HepG2 (cell line): ENCODE measurements at regions not wholly inside any gene's neighbourhood (a gene's known extent, or its start where the extent isn't known, plus 50 kb on each side); places are given as distances from the start of the nearest gene placed in this dataset.

Experiments
- ATAC-seq: fragments of 200-7000 bp; cut with Tn5 transposase; 3 replicates; pipeline ENCODE4 v1.9.1; 2020; ENCODE audit warnings: mild to moderate bottlenecking, moderate library complexity
- BruUV-seq: library from RNA; stranded (reverse); fragments of 400-500 nt; replicated peaks from 2 replicates; lab custom pipeline; 2021; lab: Mats Ljungman, UMichigan
- CTCF ChIA-PET: fragments of 300-600 bp; formaldehyde crosslinking; extraction: SDS; loops from one replicate; lab custom pipeline; 2021; ENCODE audit warnings: low total read pairs, inconsistent platforms, low intra/inter-chr PET ratio; lab: Yijun Ruan, JAX
- POLR2A ChIA-PET: fragments of 350-600 bp; sonication (Branson Sonifier 250); formaldehyde crosslinking; loops from one replicate; lab custom pipeline; 2020; ENCODE audit warnings: antibody characterized with exemption, inconsistent platforms; lab: Yijun Ruan, JAX
- DNase-seq: peaks from one replicate; pipeline ENCODE4 v3.0.0-alpha.2; 2015; ENCODE audit warnings: low spot score
- FAIRE-seq: peaks from 3 replicates; lab custom pipeline; 2011; peaks lifted over from hg19 to GRCh38; lab: Jason Lieb, UNC
- H2AFZ ChIP-seq: one replicate; pipeline ENCODE4 v1.6.1; 2011; ENCODE audit warnings: low read length, inconsistent platforms
- H3K27ac ChIP-seq: fragments of 300-600 bp; 3 replicates; pipeline ENCODE4 v1.8.0; 2011; ENCODE audit warnings: mixed run types, mild to moderate bottlenecking, mixed read lengths, low read length, inconsistent platforms; ENCODE audit not compliant: insufficient read depth; ENCODE audit errors: extremely low read length
- H3K27me3 ChIP-seq, 2 experiments: fragments of 200-600 bp in 1 of 2; 2 replicates in 1 of 2; 3 replicates in 1 of 2; pipeline versions ENCODE4 v1.6.0 to v1.8.0; 2011; ENCODE audit warnings: low read length in 2 of 2, mild to moderate bottlenecking in 2 of 2, moderate library complexity in 2 of 2, inconsistent platforms in 1 of 2; ENCODE audit not compliant: insufficient read depth in 2 of 2, control insufficient read depth in 1 of 2
- H3K36me3 ChIP-seq, 2 experiments: fragments of 200-600 bp in 1 of 2; replicated peaks in 1 of 2; 2 replicates in 1 of 2; 3 replicates in 1 of 2; pipeline versions ENCODE4 v1.5.1 to v1.8.0; 2011; ENCODE audit warnings: low read length in 2 of 2, inconsistent platforms in 1 of 2; ENCODE audit not compliant: insufficient read depth in 2 of 2, control insufficient read depth in 1 of 2
- H3K4me1 ChIP-seq: 2 replicates; pipeline ENCODE4 v1.5.1; 2012; ENCODE audit warnings: low read length, inconsistent platforms; ENCODE audit not compliant: insufficient read depth
- H3K4me2 ChIP-seq: 2 replicates; pipeline ENCODE4 v1.6.0; 2011; ENCODE audit warnings: low read depth, low read length, inconsistent platforms
- H3K4me3 ChIP-seq, 3 experiments: fragments of 200-600 bp in 1 of 3; sonication (generic), shearing (Covaris generic) in 1 of 3; replicated peaks in 1 of 3; 2 replicates each; pipeline ENCODE4 v1.5.1; 2011 to 2016; ENCODE audit warnings: low read length in 3 of 3, inconsistent platforms in 2 of 3, low read depth in 2 of 3, mild to moderate bottlenecking in 2 of 3, control low read depth in 1 of 3, mixed read lengths in 1 of 3; ENCODE audit not compliant: insufficient read depth in 1 of 3
- H3K79me2 ChIP-seq: one replicate; pipeline ENCODE4 v1.6.1; 2011; ENCODE audit warnings: low read length, inconsistent platforms; ENCODE audit not compliant: insufficient read depth
- H3K9ac ChIP-seq: 2 replicates; pipeline ENCODE4 v1.6.0; 2011; ENCODE audit warnings: mild to moderate bottlenecking, low read depth, low read length, inconsistent platforms; ENCODE audit not compliant: insufficient read depth
- H3K9me3 ChIP-seq: 2 replicates; pipeline ENCODE4 v1.5.1; 2012; ENCODE audit warnings: mild to moderate bottlenecking, low read length
- H4K20me1 ChIP-seq: 2 replicates; pipeline ENCODE4 v1.6.0; 2011; ENCODE audit warnings: inconsistent platforms, mild to moderate bottlenecking, low read length, moderate library complexity; ENCODE audit not compliant: insufficient read depth
- ARNTL ChIP-seq: sonication (generic); formaldehyde crosslinking; IDR thresholded peaks from 2 replicates; pipeline ENCODE4 v1.4.0; 2020; ENCODE audit warnings: mild to moderate bottlenecking, missing genetic modification reagents
- EED ChIP-seq: sonication (generic); formaldehyde crosslinking; IDR thresholded peaks from 2 replicates; pipeline ENCODE4 v1.5.0; 2020; ENCODE audit warnings: mild to moderate bottlenecking, missing genetic modification reagents
- FOXK2 ChIP-seq: fragments of 450-650 bp; IDR thresholded peaks from 2 replicates; pipeline ENCODE4 v1.6.1; 2016
- KMT2A ChIP-seq: sonication (generic); formaldehyde crosslinking; IDR thresholded peaks from 2 replicates; pipeline ENCODE4 v1.4.0; 2020; ENCODE audit warnings: missing genetic modification reagents
- PAWR ChIP-seq: sonication (generic); formaldehyde crosslinking; IDR thresholded peaks from 2 replicates; pipeline ENCODE4 v1.4.0; 2020; ENCODE audit warnings: missing genetic modification reagents, mild to moderate bottlenecking, borderline replicate concordance
- PAXIP1 ChIP-seq: sonication (generic); formaldehyde crosslinking; conservative IDR thresholded peaks from 2 replicates; pipeline ENCODE4 v1.4.0; 2020; ENCODE audit warnings: mild to moderate bottlenecking, missing genetic modification reagents, moderate library complexity
- RBM22 ChIP-seq: fragments of 200-400 bp; formaldehyde crosslinking; optimal IDR thresholded peaks from 2 replicates; pipeline ENCODE3; 2017; ENCODE audit warnings: mild to moderate bottlenecking, low read length, moderate library complexity
- SOX5 ChIP-seq: IDR thresholded peaks from 2 replicates; pipeline ENCODE4 v1.6.1; 2016; ENCODE audit warnings: borderline replicate concordance
- SYNCRIP ChIP-seq: fragments of 200-400 bp; formaldehyde crosslinking; IDR thresholded peaks from 2 replicates; pipeline ENCODE4 v1.6.1; 2018; ENCODE audit warnings: mild to moderate bottlenecking, low read depth, low read length; ENCODE audit not compliant: insufficient read depth
- THAP8 ChIP-seq: sonication (generic); formaldehyde crosslinking; IDR thresholded peaks from 2 replicates; pipeline ENCODE4 v1.5.1; 2020; ENCODE audit warnings: missing genetic modification reagents, mild to moderate bottlenecking, borderline replicate concordance
- ZFYVE20 ChIP-seq: sonication (generic); formaldehyde crosslinking; IDR thresholded peaks from 2 replicates; pipeline ENCODE4 v1.8.0; 2023; ENCODE audit warnings: low read depth, mild to moderate bottlenecking, moderate library complexity, missing genetic modification reagents, borderline replicate concordance
- ZNF12 ChIP-seq: sonication (generic); formaldehyde crosslinking; IDR thresholded peaks from 2 replicates; pipeline ENCODE4 v1.5.0; 2020; ENCODE audit warnings: missing genetic modification reagents
- ZNF615 ChIP-seq: sonication (generic); formaldehyde crosslinking; IDR thresholded peaks from 2 replicates; pipeline ENCODE4 v1.5.0; 2020; ENCODE audit warnings: mild to moderate bottlenecking, missing genetic modification reagents, borderline replicate concordance
- ZNF766 ChIP-seq: sonication (generic); formaldehyde crosslinking; IDR thresholded peaks from 2 replicates; pipeline ENCODE4 v1.5.0; 2020; ENCODE audit warnings: missing genetic modification reagents, borderline replicate concordance
- ZNF800 ChIP-seq: sonication (generic); formaldehyde crosslinking; IDR thresholded peaks from 2 replicates; pipeline ENCODE4 v1.4.0; 2020; ENCODE audit warnings: missing genetic modification reagents
- ZSCAN20 ChIP-seq: sonication (generic); formaldehyde crosslinking; IDR thresholded peaks from 2 replicates; pipeline ENCODE4 v1.4.0; 2020; ENCODE audit warnings: missing genetic modification reagents, mild to moderate bottlenecking, borderline replicate concordance
- WGBS: methylation state at CpG from one replicate; pipeline ENCODE4 v1.1.6; 2017; ENCODE audit warnings: low lambda C conversion rate; 5-methylcytosine and 5-hydroxymethylcytosine counted together
- in situ Hi-C: cut with HindIII; loops from 2 replicates; pipeline ENCODE4 v1.10.0; 2017; ENCODE audit warnings: low pct_unique_long_range_greater_than_20kb; ENCODE audit not compliant: extremely low pct_ligation_motif_present
- intact Hi-C: fragments of 100-400 bp; cut with micrococcal nuclease; formaldehyde crosslinking; loops from one replicate; pipeline ENCODE4 v1.10.0; 2022; ENCODE audit not compliant: unreplicated experiment

DNA sequence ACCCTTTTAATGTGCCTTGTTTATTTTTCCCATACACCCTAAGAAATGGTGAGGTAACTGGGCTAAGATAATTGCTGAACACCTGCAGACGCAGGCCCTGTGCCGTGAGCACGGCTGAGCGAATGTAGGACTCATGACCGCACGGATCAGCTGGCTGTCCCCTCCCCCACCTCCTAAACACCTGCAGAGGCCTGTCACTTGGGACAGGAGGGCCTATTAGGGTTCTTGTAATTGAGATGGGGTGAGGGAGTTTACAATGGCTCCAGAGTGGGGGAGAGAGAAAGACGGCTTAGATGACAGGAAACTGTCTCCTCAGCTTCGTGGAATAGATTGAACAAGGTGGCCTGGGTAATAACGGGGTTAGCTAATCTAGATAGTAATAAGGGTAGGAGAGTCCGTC, 291.7 kb upstream of the HABP2 start:
- in situ Hi-C loops = no loop called here
- DNase-seq = no peak
- Histone ChIP-seq H3K79me2 (no peaks in the 10 kb centered on the region), H3K27me3 (peaks cover 0 to 54% of the 10 kb centered on the region in 2 experiments; a peak in 4 of 5 replicates), H3K4me2 (no peak overlapping the region), H3K4me1 (peaks cover 11% of the 10 kb centered on the region; the same call in 1 of the 2 replicates), H3K4me3 (no peak overlapping the region), H3K9me3 (no peaks in the 10 kb centered on the region), H3K9ac (no peak overlapping the region), H2AFZ (no peak overlapping the region), H3K36me3 (no peaks in the 10 kb centered on the region), H4K20me1 (no peaks in the 10 kb centered on the region), H3K27ac (no peak overlapping the region)
- ChIA-PET POLR2A (no interaction called here), CTCF (no interaction called here)
- intact Hi-C loops = no loop called here
- FAIRE-seq = no peak
- TF ChIP-seq SOX5 (CRISPR knock-in tag) = no peak
- no peak for TF ChIP-seq ZNF766 (CRISPR knock-in tag)
- no peak for TF ChIP-seq PAXIP1
- no peak for TF ChIP-seq KMT2A (CRISPR knock-in tag)
- no peak for TF ChIP-seq SYNCRIP
- no peak for TF ChIP-seq RBM22
- TF ChIP-seq FOXK2 = no peak
- no peak for TF ChIP-seq ZNF615 (CRISPR knock-in tag)
- TF ChIP-seq EED = no peak
- TF ChIP-seq ZNF800 (CRISPR knock-in tag) = no peak
- no peak for TF ChIP-seq ZFYVE20 (CRISPR knock-in tag)
- TF ChIP-seq ZSCAN20 (CRISPR knock-in tag) = no peak
- TF ChIP-seq THAP8 (CRISPR knock-in tag) = no peak
- no peak for TF ChIP-seq PAWR
- TF ChIP-seq ZNF12 = no peak
- no peak for TF ChIP-seq ARNTL (CRISPR knock-in tag)
- ATAC-seq = no peak
- no TSS peak for BruUV-seq
- 62% methylated on average over 10 of the region's 10 CpGs for WGBS
